Stomach smooth muscle (tissue), 2 donors: ENCODE measurements at regions not wholly inside any gene's neighbourhood (a gene's known extent, or its start where the extent isn't known, plus 50 kb on each side); places are given as distances from the start of the nearest gene placed in this dataset.

Experiments
- H3K27ac ChIP-seq: one replicate; pipeline ENCODE4 v1.7.0; 2013; ENCODE audit warnings: mild to moderate bottlenecking, low read length, inconsistent platforms
- H3K27me3 ChIP-seq, 2 donors: one replicate each; pipeline ENCODE4 v1.7.0; 2013; ENCODE audit warnings: low read length in 2 of 2; ENCODE audit not compliant: insufficient read depth in 2 of 2, control insufficient read depth in 1 of 2
- H3K36me3 ChIP-seq, 2 donors: one replicate each; pipeline ENCODE4 v1.7.0; 2013; ENCODE audit warnings: low read length in 2 of 2; ENCODE audit not compliant: control insufficient read depth in 2 of 2, insufficient read depth in 2 of 2
- H3K4me1 ChIP-seq: one replicate; pipeline ENCODE4 v1.7.0; 2013; ENCODE audit warnings: low read length; ENCODE audit not compliant: control insufficient read depth, insufficient read depth
- H3K4me3 ChIP-seq, 2 donors: one replicate each; pipeline ENCODE4 v1.7.0; 2013; ENCODE audit warnings: low read length in 2 of 2
- H3K9ac ChIP-seq, 2 donors: one replicate each; pipeline ENCODE4 v1.7.0; 2013; ENCODE audit warnings: low read length in 2 of 2, mild to moderate bottlenecking in 1 of 2
- H3K9me3 ChIP-seq, 2 donors: one replicate each; pipeline ENCODE4 v1.7.0; 2013; ENCODE audit warnings: low read length in 2 of 2; ENCODE audit not compliant: control insufficient read depth in 2 of 2
- donor health status: healthy.
- donor health status: Pancreatic carcinoma.

DNA sequence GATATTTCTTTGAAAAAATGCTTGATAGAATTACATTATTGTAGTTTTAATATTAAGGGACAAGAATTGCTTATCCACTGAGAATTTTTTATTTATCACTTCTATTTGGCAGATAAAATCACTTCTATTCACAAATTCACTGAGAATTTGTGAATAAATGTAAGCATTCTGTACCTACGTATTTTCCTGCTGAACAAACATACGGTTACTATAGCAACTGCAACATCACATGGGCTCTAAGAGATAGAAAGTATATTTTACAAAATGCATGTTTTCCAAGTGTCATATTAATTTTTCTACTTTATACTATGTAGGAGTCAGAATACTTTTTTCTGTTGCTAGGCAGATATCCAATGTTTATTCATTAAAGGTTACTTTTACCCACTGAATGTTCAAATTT lies 166.2 kb downstream of the ZIC1 start:
- Histone ChIP-seq H3K9me3 (no peaks in the 10 kb centered on the region), H3K4me1 (no peaks in the 10 kb centered on the region), H3K27ac (no peak overlapping the region), H3K36me3 (no peaks in the 10 kb centered on the region), H3K9ac (no peak overlapping the region), H3K27me3 (no peaks in the 10 kb centered on the region), H3K4me3 (no peak overlapping the region)

DNA sequence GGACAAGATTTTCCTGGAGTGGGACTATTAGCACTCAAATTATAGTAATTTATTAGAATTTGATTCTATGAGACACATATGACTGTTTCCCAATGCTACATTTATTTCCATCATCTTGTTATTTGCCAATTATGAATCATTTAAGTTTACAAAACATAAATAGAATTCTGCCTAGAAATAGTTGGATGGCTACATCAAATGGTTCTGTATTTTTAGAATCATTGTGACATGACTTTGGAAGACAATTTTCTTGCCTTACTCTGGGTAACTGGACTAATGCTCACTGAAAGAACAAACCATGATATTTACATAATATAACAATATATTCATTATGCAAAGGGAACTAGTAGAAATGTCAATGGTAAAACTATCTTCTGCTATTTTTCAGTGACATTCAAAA lies 173.5 kb downstream of the ZIC1 start:
- no peaks in the 10 kb centered on the region for H3K27me3 ChIP-seq

DNA sequence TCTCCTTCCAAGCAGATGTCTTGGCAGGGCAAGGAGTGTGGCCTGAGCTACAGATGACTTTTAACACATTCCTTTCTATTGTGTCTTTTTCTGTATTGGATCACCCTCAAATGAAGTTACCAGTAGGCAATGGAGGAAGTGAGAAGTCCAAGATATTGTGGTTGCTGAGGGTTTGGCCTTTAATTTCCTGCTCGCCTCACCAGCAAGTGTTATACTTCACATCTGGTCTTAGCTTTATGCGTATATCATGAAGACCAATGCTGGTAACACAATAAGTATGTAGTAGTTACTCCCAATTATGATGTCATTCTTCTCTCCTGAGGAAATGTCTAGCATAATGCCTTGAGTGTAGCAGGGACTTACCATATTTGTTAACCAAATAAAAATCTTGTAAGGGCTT lies 179.9 kb downstream of the ZIC1 start:
- Histone ChIP-seq H3K9ac (no peak overlapping the region), H3K27me3 (no peaks in the 10 kb centered on the region), H3K36me3 (no peaks in the 10 kb centered on the region), H3K4me3 (no peak overlapping the region), H3K9me3 (no peaks in the 10 kb centered on the region), H3K4me1 (no peaks in the 10 kb centered on the region), H3K27ac (no peak overlapping the region)

More for the DNA sequence above, 173.5 kb downstream of the ZIC1 start:
- H3K9me3 ChIP-seq: no peaks in the 10 kb centered on the region
- H3K27ac ChIP-seq: no peak overlapping the region
- H3K4me1 ChIP-seq: no peaks in the 10 kb centered on the region
- H3K9ac ChIP-seq: no peak overlapping the region
- H3K4me3 ChIP-seq: no peak overlapping the region
- H3K36me3 ChIP-seq: no peaks in the 10 kb centered on the region

DNA sequence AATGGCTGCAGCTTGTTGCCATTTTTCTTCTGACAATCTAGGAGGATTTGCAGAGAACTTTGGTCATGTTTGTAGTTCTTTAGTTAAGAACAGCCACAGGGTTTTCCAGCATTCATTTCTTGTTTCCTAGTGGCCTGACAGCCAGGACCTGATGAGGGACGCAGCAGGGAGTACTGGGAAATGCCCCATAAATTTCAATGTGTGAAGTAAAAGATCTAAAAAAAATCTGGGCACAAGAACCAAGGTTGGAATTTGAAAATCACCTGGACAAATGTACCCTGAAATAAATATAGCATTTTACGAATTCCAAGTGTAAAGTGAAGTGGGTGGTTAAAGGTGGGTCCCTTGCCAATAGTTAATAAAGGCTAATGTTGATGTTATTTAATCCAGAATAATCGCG lies 195.0 kb downstream of the ZIC1 start:
- H3K27ac ChIP-seq: no peak overlapping the region
- no peaks in the 10 kb centered on the region for H3K4me1 ChIP-seq
- H3K36me3 ChIP-seq: no peaks in the 10 kb centered on the region
- peaks cover 0 to 6% of the 10 kb centered on the region in 2 donors for H3K9me3 ChIP-seq
- no peak overlapping the region for H3K9ac ChIP-seq
- no peaks in the 10 kb centered on the region for H3K27me3 ChIP-seq
- no peak overlapping the region for H3K4me3 ChIP-seq

DNA sequence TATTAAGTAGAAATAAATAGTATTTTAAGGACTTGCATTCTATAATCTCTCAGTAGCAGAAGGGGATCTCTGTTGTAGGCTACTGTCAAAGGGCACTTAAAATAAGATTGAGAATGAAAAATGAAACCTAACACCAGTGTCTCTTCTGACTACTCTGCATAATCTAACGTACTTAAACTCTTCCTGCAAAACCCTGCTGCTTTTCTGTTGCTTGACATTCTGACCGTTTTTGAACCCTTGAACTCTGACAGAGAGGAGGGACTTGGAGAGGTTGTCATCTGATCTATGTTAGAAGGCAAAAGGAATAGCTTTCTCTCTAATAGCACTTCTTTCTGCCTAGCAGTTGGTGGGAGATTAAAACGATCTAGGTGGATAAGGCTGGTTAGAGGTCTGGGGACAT lies 204.6 kb downstream of the ZIC1 start:
- H3K4me1 ChIP-seq: no peaks in the 10 kb centered on the region
- H3K9me3 ChIP-seq: no peaks in the 10 kb centered on the region
- H3K9ac ChIP-seq: no peak overlapping the region
- no peaks in the 10 kb centered on the region for H3K27me3 ChIP-seq
- H3K4me3 ChIP-seq: no peak overlapping the region
- H3K27ac ChIP-seq: no peak overlapping the region
- H3K36me3 ChIP-seq: no peaks in the 10 kb centered on the region

DNA sequence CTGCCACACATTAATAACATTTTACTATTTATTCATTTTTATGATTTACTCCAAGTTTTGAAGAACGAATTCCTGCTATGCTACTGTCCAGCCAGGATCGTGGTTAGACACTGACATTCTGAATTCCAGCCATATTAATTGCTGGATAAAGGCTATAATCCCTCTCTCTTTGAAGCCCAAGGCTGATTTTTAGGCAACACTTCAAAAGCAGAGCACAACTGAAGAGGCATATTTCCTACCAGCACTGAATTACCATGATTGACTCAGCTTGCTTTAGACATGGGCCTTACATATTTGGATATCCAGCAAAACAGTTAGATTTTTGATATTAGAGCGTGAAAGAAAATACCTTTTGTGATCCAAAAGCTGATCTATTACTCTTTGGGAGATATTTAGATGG lies 205.0 kb downstream of the ZIC1 start:
- H3K9ac ChIP-seq: no peak overlapping the region
- no peaks in the 10 kb centered on the region for H3K36me3 ChIP-seq
- H3K4me1 ChIP-seq: no peaks in the 10 kb centered on the region
- no peaks in the 10 kb centered on the region for H3K9me3 ChIP-seq
- no peaks in the 10 kb centered on the region for H3K27me3 ChIP-seq
- H3K27ac ChIP-seq: no peak overlapping the region
- no peak overlapping the region for H3K4me3 ChIP-seq

DNA sequence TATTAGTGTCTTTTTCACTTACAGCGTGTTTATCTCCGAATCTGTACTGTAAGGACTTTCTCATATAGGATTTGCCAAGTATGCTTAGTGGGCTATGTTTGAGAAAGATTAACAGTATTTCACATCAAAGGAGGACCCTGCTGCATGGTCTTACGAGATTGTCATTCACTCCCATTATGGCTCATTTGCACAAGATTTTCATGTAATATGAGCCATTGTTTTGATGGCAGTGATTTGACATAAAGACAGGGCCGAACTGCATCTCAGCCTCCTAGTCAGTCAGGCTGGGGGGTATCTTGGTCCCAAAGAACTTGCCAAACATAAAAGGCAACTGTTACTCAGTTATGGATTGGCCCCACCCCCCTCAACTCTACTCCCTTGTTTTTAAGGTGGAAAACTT lies 205.9 kb downstream of the ZIC1 start:
- no peaks in the 10 kb centered on the region for H3K27me3 ChIP-seq
- H3K4me1 ChIP-seq: no peaks in the 10 kb centered on the region
- no peak overlapping the region for H3K27ac ChIP-seq
- H3K9ac ChIP-seq: no peak overlapping the region
- H3K4me3 ChIP-seq: no peak overlapping the region
- H3K36me3 ChIP-seq: no peaks in the 10 kb centered on the region
- no peaks in the 10 kb centered on the region for H3K9me3 ChIP-seq

DNA sequence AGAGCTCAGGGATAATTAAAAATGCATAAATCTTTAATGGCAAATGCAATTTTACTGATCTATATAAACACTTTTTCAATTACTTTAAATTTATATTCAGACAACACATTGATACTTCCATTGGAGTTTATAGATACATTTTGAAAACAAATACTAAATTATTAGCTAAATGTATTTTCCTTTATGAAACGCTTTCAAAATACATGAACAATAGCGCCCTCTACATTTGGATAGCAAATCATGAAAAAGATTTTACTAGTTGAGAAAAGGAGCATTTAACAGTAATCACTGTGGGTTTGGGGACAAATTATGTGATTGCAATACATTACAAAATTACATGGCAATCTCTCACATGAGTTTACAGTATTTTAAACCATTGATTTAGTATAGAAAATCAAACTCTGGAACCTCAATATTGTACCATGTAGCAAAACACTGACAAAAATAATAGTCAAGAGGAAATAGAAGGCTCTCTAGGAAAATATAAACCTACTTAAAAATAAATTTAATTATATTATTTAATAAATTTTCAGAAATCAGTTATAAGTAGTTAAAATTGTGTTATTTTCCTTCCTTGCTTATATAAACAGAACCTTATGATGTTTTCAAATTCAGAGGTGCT lies 207.9 kb downstream of the ZIC1 start:
- no peaks in the 10 kb centered on the region for H3K36me3 ChIP-seq
- no peaks in the 10 kb centered on the region for H3K9me3 ChIP-seq
- no peak overlapping the region for H3K4me3 ChIP-seq
- no peaks in the 10 kb centered on the region for H3K4me1 ChIP-seq
- H3K27ac ChIP-seq: no peak overlapping the region
- H3K27me3 ChIP-seq: no peaks in the 10 kb centered on the region
- H3K9ac ChIP-seq: no peak overlapping the region

DNA sequence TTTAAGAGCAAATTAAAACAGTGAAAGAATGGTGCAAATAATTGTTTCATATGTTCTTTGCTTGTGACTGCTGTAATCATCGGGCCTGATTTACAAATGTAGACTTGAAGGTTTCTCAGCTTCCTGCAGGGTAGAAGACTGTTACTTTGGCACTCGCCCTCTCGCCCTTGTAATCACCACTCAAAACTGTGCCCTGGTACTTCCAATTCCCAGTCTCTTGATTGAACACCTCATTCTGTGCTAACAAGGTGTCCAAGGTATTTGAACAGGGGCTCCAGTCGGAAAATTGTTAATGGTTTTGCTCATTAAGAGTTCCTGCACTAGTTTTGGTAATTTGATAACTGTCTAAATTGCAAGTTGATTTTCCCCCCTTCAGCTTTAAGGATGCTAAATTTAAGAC lies 209.5 kb downstream of the ZIC1 start:
- H3K36me3 ChIP-seq: no peaks in the 10 kb centered on the region
- no peak overlapping the region for H3K4me3 ChIP-seq
- H3K27me3 ChIP-seq: no peaks in the 10 kb centered on the region
- no peaks in the 10 kb centered on the region for H3K4me1 ChIP-seq
- no peaks in the 10 kb centered on the region for H3K9me3 ChIP-seq
- no peak overlapping the region for H3K9ac ChIP-seq
- no peak overlapping the region for H3K27ac ChIP-seq

DNA sequence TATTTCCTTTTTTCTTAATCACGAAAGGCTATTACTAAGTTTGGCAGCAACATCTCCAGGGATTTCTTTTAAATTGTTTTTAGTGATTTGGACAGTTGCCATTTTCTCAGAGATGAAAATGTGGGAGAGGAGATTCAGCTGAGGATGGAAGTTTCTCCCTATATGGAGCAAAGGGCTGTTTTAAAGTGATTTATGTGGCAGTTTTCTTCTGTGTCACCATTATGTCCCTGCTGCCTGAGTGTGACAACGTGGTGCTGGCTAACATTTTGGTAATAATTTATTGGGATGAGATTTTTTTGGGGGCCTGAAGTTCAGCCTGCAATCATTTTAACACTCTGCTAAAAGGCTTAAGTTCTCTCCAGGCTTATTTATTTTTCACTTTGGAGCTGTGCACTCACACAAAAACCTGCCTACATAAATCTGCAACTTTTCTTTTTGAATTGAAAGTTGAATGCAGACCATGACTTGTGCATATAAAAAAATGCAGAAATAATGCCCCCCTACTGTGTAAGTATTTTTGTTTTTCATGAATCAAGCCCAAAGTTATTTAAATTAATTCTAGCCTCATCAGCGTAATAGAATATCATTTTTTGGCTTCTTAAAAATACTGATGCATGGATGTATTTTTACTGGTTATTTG lies 210.9 kb downstream of the ZIC1 start:
- Histone ChIP-seq H3K36me3 (no peaks in the 10 kb centered on the region), H3K27me3 (no peaks in the 10 kb centered on the region), H3K27ac (no peak overlapping the region), H3K4me1 (no peaks in the 10 kb centered on the region), H3K9me3 (no peaks in the 10 kb centered on the region), H3K9ac (no peak overlapping the region), H3K4me3 (no peak overlapping the region)

DNA sequence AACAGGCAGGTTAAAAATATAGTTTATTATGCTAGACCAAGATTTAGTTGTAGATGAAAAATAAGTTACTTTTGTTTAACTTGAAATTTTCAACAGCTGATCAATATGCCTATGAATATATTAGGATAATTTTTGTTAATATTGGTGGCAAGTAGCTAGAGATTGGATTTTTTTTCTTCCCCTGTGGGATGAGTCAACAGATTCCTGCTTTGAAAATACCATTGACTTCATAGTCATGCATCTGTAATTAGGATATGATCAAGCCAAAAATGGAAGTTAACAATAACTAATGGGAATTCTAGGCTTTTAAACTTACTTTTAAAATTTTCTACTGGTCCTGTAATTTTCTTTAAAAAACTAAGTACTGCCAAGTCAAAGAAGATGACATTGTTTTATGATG lies 211.7 kb downstream of the ZIC1 start:
- H3K4me3 ChIP-seq: no peak overlapping the region
- H3K4me1 ChIP-seq: no peaks in the 10 kb centered on the region
- no peaks in the 10 kb centered on the region for H3K27me3 ChIP-seq
- no peaks in the 10 kb centered on the region for H3K36me3 ChIP-seq
- H3K9ac ChIP-seq: no peak overlapping the region
- no peak overlapping the region for H3K27ac ChIP-seq
- H3K9me3 ChIP-seq: no peaks in the 10 kb centered on the region
